OCI-M1 (cell line): ENCODE measurements at regions not wholly inside any gene's neighbourhood (a gene's known extent, or its start where the extent isn't known, plus 50 kb on each side); places are given as distances from the start of the nearest gene placed in this dataset.
"Not testable (repeated sequence)": the region's sequence is repeated elsewhere in the genome, so short reads cannot be mapped to it uniquely, and the experiment has no call there.

Experiments used
- DNase-seq: peaks from one replicate; lab custom pipeline; 2025; lab: John Stamatoyannopoulos, UW

- DNase-seq: no peak
Observed at GRCh38 chr18:47728921-47729320, 201.5 kb downstream of the SMAD2 start.

GRCh38 chr18:47727409-47727808 lies 203.1 kb downstream of the SMAD2 start:
- no peak for DNase-seq

- DNase-seq: no peak
Observed at GRCh38 chr18:47726550-47726949, 203.9 kb downstream of the SMAD2 start.

GRCh38 chr18:47725656-47726055 lies 204.8 kb downstream of the SMAD2 start:
- no peak for DNase-seq

GRCh38 chr18:47724186-47724975 lies 206.1 kb downstream of the SMAD2 start:
- no peak for DNase-seq

- DNase-seq: no peak
Observed at GRCh38 chr18:47721876-47722275, 208.6 kb downstream of the SMAD2 start.

GRCh38 chr18:47720741-47721140 lies 209.7 kb downstream of the SMAD2 start:
- DNase-seq: no peak

GRCh38 chr18:47719096-47719780 lies 211.2 kb downstream of the SMAD2 start:
- DNase-seq: no peak

GRCh38 chr18:47718646-47719045 lies 211.8 kb downstream of the SMAD2 start:
- DNase-seq: no peak

- DNase-seq: no peak
Observed at GRCh38 chr18:47717257-47717656, 213.2 kb downstream of the SMAD2 start.

GRCh38 chr18:47716632-47717185 lies 213.8 kb downstream of the SMAD2 start:
- DNase-seq: no peak

GRCh38 chr18:47710451-47710850 lies 220.0 kb downstream of the SMAD2 start:
- no peak for DNase-seq

GRCh38 chr18:47709556-47709955 lies 220.9 kb downstream of the SMAD2 start:
- DNase-seq: no peak

- no peak for DNase-seq
Observed at GRCh38 chr18:47708206-47708605, 222.3 kb downstream of the SMAD2 start.

GRCh38 chr18:47701134-47701533 lies 229.3 kb downstream of the SMAD2 start:
- no peak for DNase-seq

GRCh38 chr18:47696870-47697269 lies 233.6 kb downstream of the SMAD2 start:
- DNase-seq: no peak

GRCh38 chr18:47691611-47692010 lies 238.8 kb downstream of the SMAD2 start:
- DNase-seq: no peak

- not testable (repeated sequence) for DNase-seq
Observed at GRCh38 chr18:47690778-47691177, 239.7 kb downstream of the SMAD2 start.

GRCh38 chr18:47689371-47689770 lies 241.1 kb downstream of the SMAD2 start:
- DNase-seq: no peak

GRCh38 chr18:47686806-47687205 lies 243.7 kb downstream of the SMAD2 start:
- DNase-seq: no peak

- DNase-seq: no peak
Observed at GRCh38 chr18:47683774-47684173, 246.7 kb downstream of the SMAD2 start.

GRCh38 chr18:47682876-47683275 lies 247.6 kb downstream of the SMAD2 start:
- DNase-seq: no peak

- DNase-seq: no peak
Observed at GRCh38 chr18:47680488-47680887, 250.0 kb downstream of the SMAD2 start.
